Tibial nerve (tissue), 3 donors: ENCODE measurements at regions not wholly inside any gene's neighbourhood (a gene's known extent, or its start where the extent isn't known, plus 50 kb on each side); places are given as distances from the start of the nearest gene placed in this dataset.

Experiments
- POLR2A ChIP-seq, 2 donors: fragments of 450-650 bp; IDR thresholded peaks; one replicate each; pipeline ENCODE4 v1.6.1; 2017; ENCODE audit warnings: antibody characterized with exemption in 2 of 2, mild to moderate bottlenecking in 2 of 2, moderate library complexity in 2 of 2
- TF ChIP-seq, protein P1 (sequence below), 5 experiments: fragments of 200-600 bp in 3 of 5; fragments of 450-650 bp in 2 of 5; sonication (generic) in 3 of 5; IDR thresholded peaks; one replicate each; pipeline ENCODE4 v1.5.1; 2016 to 2019; ENCODE audit warnings: antibody characterized with exemption in 5 of 5, mild to moderate bottlenecking in 3 of 5, moderate library complexity in 2 of 5

DNA sequence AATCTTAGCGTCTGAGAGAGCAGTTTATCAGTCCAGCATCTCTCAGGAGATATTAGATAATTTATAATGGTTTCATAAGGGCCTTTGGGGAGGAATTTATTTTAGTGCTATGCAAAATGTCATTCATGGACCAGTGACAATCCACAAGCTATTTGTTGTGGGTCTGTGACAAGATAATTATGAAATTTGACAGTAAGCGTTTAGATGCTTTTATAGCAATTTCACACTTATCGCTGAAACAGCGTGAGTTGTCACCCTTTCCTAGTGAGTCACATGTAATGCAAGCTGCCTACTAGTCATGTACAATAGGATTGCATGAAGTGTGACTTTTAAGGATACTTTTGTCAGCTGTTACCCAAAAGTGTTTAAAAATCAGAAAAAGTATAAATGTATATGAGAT lies 315.6 kb upstream of the THBS1 start:
- TF ChIP-seq, protein P1, sequence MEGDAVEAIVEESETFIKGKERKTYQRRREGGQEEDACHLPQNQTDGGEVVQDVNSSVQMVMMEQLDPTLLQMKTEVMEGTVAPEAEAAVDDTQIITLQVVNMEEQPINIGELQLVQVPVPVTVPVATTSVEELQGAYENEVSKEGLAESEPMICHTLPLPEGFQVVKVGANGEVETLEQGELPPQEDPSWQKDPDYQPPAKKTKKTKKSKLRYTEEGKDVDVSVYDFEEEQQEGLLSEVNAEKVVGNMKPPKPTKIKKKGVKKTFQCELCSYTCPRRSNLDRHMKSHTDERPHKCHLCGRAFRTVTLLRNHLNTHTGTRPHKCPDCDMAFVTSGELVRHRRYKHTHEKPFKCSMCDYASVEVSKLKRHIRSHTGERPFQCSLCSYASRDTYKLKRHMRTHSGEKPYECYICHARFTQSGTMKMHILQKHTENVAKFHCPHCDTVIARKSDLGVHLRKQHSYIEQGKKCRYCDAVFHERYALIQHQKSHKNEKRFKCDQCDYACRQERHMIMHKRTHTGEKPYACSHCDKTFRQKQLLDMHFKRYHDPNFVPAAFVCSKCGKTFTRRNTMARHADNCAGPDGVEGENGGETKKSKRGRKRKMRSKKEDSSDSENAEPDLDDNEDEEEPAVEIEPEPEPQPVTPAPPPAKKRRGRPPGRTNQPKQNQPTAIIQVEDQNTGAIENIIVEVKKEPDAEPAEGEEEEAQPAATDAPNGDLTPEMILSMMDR (IDR thresholded peaks at IDR 0.05), result no peak
- TF ChIP-seq POLR2A (IDR thresholded peaks at IDR 0.05), result no peak
